Neural progenitor cell (in vitro differentiated cells): ENCODE measurements at regions not wholly inside any gene's neighbourhood (a gene's known extent, or its start where the extent isn't known, plus 50 kb on each side); places are given as distances from the start of the nearest gene placed in this dataset.
"Not testable (repeated sequence)": the region's sequence is repeated elsewhere in the genome, so short reads cannot be mapped to it uniquely, and the experiment has no call there.

ENCODE experiments used
- DNase-seq: peaks from one replicate; pipeline ENCODE4 v3.0.0-alpha.2; 2016; ENCODE audit warnings: low spot score
- H2AFZ ChIP-seq: fragments of 200-600 bp; sonication (generic); replicated peaks from 2 replicates; pipeline ENCODE4 v1.6.1; 2016; ENCODE audit warnings: antibody characterized with exemption
- H3F3A ChIP-seq: fragments of 200-600 bp; sonication (generic); 2 replicates; pipeline ENCODE4 v1.6.1; 2016; ENCODE audit warnings: antibody characterized with exemption, low read depth
- H3K27ac ChIP-seq: fragments of 200-600 bp; sonication (generic); 2 replicates; pipeline ENCODE4 v1.5.1; 2016; ENCODE audit warnings: mild to moderate bottlenecking
- H3K27me3 ChIP-seq: fragments of 200-600 bp; sonication (generic); 2 replicates; pipeline ENCODE4 v1.6.1; 2016; ENCODE audit warnings: mild to moderate bottlenecking, moderate library complexity
- H3K36me3 ChIP-seq: fragments of 200-600 bp; sonication (generic); 2 replicates; pipeline ENCODE4 v1.5.1; 2016
- H3K4me1 ChIP-seq: fragments of 200-600 bp; sonication (generic); 2 replicates; pipeline ENCODE4 v1.6.1; 2016; ENCODE audit warnings: mixed run types
- H3K4me2 ChIP-seq: fragments of 200-600 bp; sonication (generic); 2 replicates; pipeline ENCODE4 v1.6.1; 2016
- H3K4me3 ChIP-seq: fragments of 200-600 bp; sonication (generic); 2 replicates; pipeline ENCODE4 v1.5.1; 2016
- H3K79me2 ChIP-seq: fragments of 200-600 bp; sonication (generic); 2 replicates; pipeline ENCODE4 v1.6.1; 2016; ENCODE audit warnings: low read depth
- H3K9ac ChIP-seq: fragments of 200-600 bp; sonication (generic); 2 replicates; pipeline ENCODE4 v1.6.1; 2016
- H3K9me3 ChIP-seq: fragments of 200-600 bp; sonication (generic); 2 replicates; pipeline ENCODE4 v1.5.1; 2016; ENCODE audit warnings: low read depth
- H4K20me1 ChIP-seq: fragments of 200-600 bp; sonication (generic); 2 replicates; pipeline ENCODE4 v1.6.1; 2016; ENCODE audit warnings: low read depth
- H3K27ac Mint-ChIP-seq: 3 replicates; pipeline ENCODE4 v1.8.0; 2021; ENCODE audit warnings: mixed read lengths
- H3K27me3 Mint-ChIP-seq: 2 replicates; pipeline ENCODE4 v1.8.0; 2022; ENCODE audit warnings: low read depth, mild to moderate bottlenecking, inconsistent platforms, moderate library complexity, mixed read lengths; ENCODE audit not compliant: insufficient read depth
- H3K36me3 Mint-ChIP-seq: 3 replicates; pipeline ENCODE4 v1.8.0; 2021; ENCODE audit warnings: mixed read lengths
- H3K4me1 Mint-ChIP-seq: 3 replicates; pipeline ENCODE4 v1.8.0; 2021; ENCODE audit warnings: mixed read lengths
- H3K4me3 Mint-ChIP-seq: 3 replicates; pipeline ENCODE4 v1.8.0; 2021; ENCODE audit warnings: mild to moderate bottlenecking, moderate library complexity, mixed read lengths
- H3K9me3 Mint-ChIP-seq: 3 replicates; pipeline ENCODE4 v1.8.0; 2020; ENCODE audit warnings: mixed read lengths
- EZH2 ChIP-seq: fragments of 200-600 bp; sonication (generic); IDR thresholded peaks from 2 replicates; pipeline ENCODE4 v1.6.1; 2017; ENCODE audit warnings: antibody characterized with exemption, mild to moderate bottlenecking, moderate library complexity
- EZH2phosphoT487 ChIP-seq: fragments of 200-600 bp; sonication (generic); IDR thresholded peaks from 2 replicates; pipeline ENCODE4 v1.6.1; 2017; ENCODE audit warnings: antibody characterized with exemption
- TF ChIP-seq, protein P1 (sequence below): fragments of 200-600 bp; sonication (generic); IDR thresholded peaks from 2 replicates; pipeline ENCODE4 v1.5.1; 2017; ENCODE audit warnings: antibody characterized with exemption, mild to moderate bottlenecking

DNA sequence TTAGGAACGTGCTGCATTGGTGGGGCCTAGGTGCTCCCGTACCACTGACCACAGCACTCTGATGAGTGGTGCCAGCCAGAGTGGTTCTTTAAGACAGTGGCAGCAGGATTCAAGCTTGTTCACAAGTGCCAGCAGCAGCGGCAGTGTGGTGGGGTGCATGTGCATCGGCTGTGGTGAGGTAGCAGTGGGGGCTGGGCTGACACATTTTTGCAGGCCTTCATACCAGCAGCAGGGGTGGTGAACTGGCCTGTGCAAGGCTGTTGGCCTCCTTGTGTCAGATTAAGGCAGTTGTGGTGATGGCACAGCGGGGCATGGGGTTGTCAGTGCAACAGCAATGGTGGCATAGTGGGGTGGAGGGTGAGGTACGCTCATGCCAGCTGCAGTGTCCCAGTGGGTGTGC is 131.4 kb downstream of the PABPC4L start:
- H3K27me3 Mint-ChIP-seq: peaks cover 3% of the 10 kb centered on the region
- Histone ChIP-seq H3K9me3 (no peaks in the 10 kb centered on the region), H3K27ac (no peak overlapping the region), H3K4me2 (no peak overlapping the region), H3K4me1 (no peaks in the 10 kb centered on the region), H3F3A (no peaks in the 10 kb centered on the region), H4K20me1 (no peaks in the 10 kb centered on the region), H3K79me2 (no peaks in the 10 kb centered on the region), H3K36me3 (no peaks in the 10 kb centered on the region), H2AFZ (no peak overlapping the region), H3K27me3 (no peaks in the 10 kb centered on the region), H3K9ac (no peak overlapping the region), H3K4me3 (no peak overlapping the region)
- H3K4me1 Mint-ChIP-seq: peaks cover 4% of the 10 kb centered on the region
- DNase-seq: no peak
- no peak overlapping the region for H3K4me3 Mint-ChIP-seq
- H3K36me3 Mint-ChIP-seq: no peaks in the 10 kb centered on the region
- H3K27ac Mint-ChIP-seq: no peak overlapping the region
- no peak for TF ChIP-seq EZH2
- TF ChIP-seq, protein P1, sequence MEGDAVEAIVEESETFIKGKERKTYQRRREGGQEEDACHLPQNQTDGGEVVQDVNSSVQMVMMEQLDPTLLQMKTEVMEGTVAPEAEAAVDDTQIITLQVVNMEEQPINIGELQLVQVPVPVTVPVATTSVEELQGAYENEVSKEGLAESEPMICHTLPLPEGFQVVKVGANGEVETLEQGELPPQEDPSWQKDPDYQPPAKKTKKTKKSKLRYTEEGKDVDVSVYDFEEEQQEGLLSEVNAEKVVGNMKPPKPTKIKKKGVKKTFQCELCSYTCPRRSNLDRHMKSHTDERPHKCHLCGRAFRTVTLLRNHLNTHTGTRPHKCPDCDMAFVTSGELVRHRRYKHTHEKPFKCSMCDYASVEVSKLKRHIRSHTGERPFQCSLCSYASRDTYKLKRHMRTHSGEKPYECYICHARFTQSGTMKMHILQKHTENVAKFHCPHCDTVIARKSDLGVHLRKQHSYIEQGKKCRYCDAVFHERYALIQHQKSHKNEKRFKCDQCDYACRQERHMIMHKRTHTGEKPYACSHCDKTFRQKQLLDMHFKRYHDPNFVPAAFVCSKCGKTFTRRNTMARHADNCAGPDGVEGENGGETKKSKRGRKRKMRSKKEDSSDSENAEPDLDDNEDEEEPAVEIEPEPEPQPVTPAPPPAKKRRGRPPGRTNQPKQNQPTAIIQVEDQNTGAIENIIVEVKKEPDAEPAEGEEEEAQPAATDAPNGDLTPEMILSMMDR: no peak
- no peak for TF ChIP-seq EZH2phosphoT487
- peaks cover 4% of the 10 kb centered on the region for H3K9me3 Mint-ChIP-seq

DNA sequence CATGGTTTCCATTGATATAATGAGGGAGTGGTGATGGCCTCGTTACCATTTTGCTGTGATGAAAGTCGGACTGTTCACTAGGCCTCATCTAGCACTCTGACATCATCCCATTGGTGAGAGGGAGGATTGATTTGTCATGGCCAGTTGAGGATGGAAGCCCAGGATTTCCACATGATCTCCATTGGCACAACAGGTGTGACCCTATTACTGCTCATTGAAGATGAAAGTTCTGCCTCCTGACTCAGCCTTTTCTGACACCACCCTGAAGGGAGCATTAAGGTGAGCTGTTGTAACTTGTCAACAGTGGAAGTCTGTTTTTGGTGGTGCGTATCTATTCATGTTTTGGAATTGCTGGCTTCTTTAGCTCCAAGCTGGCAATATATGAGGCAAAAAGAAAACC is 144.2 kb downstream of the PABPC4L start:
- Histone ChIP-seq H3K9ac (no peak overlapping the region), H3K4me1 (no peaks in the 10 kb centered on the region), H3K4me2 (no peak overlapping the region), H2AFZ (no peak overlapping the region), H3K79me2 (no peaks in the 10 kb centered on the region), H3K27ac (no peak overlapping the region), H3F3A (no peaks in the 10 kb centered on the region), H3K4me3 (no peak overlapping the region), H3K36me3 (no peaks in the 10 kb centered on the region), H3K27me3 (no peaks in the 10 kb centered on the region), H3K9me3 (no peaks in the 10 kb centered on the region), H4K20me1 (no peaks in the 10 kb centered on the region)
- Mint-ChIP-seq H3K36me3 (no peaks in the 10 kb centered on the region), H3K27ac (no peak overlapping the region), H3K27me3 (no peaks in the 10 kb centered on the region), H3K9me3 (no peaks in the 10 kb centered on the region), H3K4me3 (no peak overlapping the region), H3K4me1 (no peaks in the 10 kb centered on the region)
- TF ChIP-seq, protein P1: no peak
- TF ChIP-seq EZH2 (no peak), EZH2phosphoT487 (no peak)
- no peak for DNase-seq

DNA sequence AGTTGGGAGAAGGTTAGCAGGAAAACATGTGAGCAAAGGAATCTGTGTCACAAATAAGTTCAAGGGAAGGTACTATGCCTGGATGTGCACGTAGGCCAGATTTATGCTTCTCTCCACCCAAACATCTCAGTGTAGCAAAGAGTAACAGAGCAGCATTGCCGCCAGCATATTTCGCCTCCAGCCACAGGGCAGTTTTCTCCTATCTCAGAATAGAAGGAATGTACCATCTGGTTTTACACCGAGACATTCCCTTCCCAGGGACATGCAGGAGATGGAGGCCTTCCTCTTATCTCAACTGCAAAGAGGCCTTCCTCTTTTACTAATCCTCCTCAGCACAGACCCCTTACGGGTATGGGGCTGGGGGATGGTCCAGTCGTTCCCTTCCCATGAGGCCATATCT is 155.4 kb downstream of the PABPC4L start:
- H3K27me3 ChIP-seq, H3K4me3 ChIP-seq, H3K9ac ChIP-seq, H3K27ac ChIP-seq, H2AFZ ChIP-seq, H3K4me2 ChIP-seq, H3K27ac Mint-ChIP-seq, H3K4me1 ChIP-seq, DNase-seq, H3F3A ChIP-seq, H3K27me3 Mint-ChIP-seq, H3K9me3 ChIP-seq, H3K4me1 Mint-ChIP-seq, H3K36me3 Mint-ChIP-seq, H3K79me2 ChIP-seq, H3K9me3 Mint-ChIP-seq, H3K4me3 Mint-ChIP-seq, H4K20me1 ChIP-seq, H3K36me3 ChIP-seq: not testable (repeated sequence)

DNA sequence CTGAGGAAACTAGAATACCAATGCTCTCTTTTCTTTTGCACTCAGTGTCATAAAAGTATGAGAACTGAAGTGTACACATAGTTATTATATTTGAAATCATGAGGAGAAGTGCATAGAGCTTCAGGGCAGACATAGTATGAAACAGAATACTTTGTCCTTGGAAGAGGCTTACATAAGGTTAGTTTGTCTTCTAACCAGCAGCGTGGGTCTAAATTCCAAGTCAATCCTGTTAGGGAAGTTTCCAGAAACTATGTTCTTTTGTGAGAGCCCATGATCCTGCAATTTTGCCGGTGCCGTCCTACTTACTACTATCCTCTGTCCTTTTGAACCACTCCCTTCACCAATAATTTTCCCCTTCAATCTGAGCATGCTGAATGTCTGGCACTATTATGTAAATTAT is 156.2 kb downstream of the PABPC4L start:
- Histone ChIP-seq H3K27me3 (no peaks in the 10 kb centered on the region), H3K79me2 (no peaks in the 10 kb centered on the region), H3K27ac (no peak overlapping the region), H3K4me2 (no peak overlapping the region), H2AFZ (no peak overlapping the region), H4K20me1 (no peaks in the 10 kb centered on the region), H3F3A (no peaks in the 10 kb centered on the region), H3K4me3 (no peak overlapping the region), H3K9me3 (no peaks in the 10 kb centered on the region), H3K4me1 (no peaks in the 10 kb centered on the region), H3K36me3 (no peaks in the 10 kb centered on the region), H3K9ac (no peak overlapping the region)
- peaks cover 3% of the 10 kb centered on the region for H3K9me3 Mint-ChIP-seq
- H3K27me3 Mint-ChIP-seq: no peaks in the 10 kb centered on the region
- H3K36me3 Mint-ChIP-seq: no peaks in the 10 kb centered on the region
- H3K4me3 Mint-ChIP-seq: no peak overlapping the region
- no peaks in the 10 kb centered on the region for H3K4me1 Mint-ChIP-seq
- TF ChIP-seq EZH2phosphoT487 (no peak), EZH2 (no peak)
- TF ChIP-seq, protein P1: no peak
- no peak for DNase-seq
- H3K27ac Mint-ChIP-seq: no peak overlapping the region
